NB4 (cell line): ENCODE measurements at regions not wholly inside any gene's neighbourhood (a gene's known extent, or its start where the extent isn't known, plus 50 kb on each side); places are given as distances from the start of the nearest gene placed in this dataset.

Experiments used
- DNase-seq: peaks from one replicate; pipeline ENCODE4 v3.0.0; 2010; ENCODE audit warnings: low read depth
- H3K4me3 ChIP-seq: one replicate; pipeline ENCODE4 v1.5.1; 2011; ENCODE audit warnings: mild to moderate bottlenecking, low read depth, low read length, moderate library complexity
- CTCF ChIP-seq: IDR thresholded peaks from one replicate; pipeline ENCODE4 v1.5.1; 2012; ENCODE audit warnings: low read depth, low read length
- MAX ChIP-seq: IDR thresholded peaks from 2 replicates; pipeline ENCODE4 v1.6.1; 2011; ENCODE audit warnings: low read depth, low read length
- MYC ChIP-seq: IDR thresholded peaks from 2 replicates; pipeline ENCODE4 v1.6.1; 2011; ENCODE audit warnings: low read depth, low read length
- POLR2A ChIP-seq: IDR thresholded peaks from 2 replicates; pipeline ENCODE4 v1.6.1; 2011; ENCODE audit warnings: mild to moderate bottlenecking; ENCODE audit not compliant: insufficient read length; ENCODE audit errors: extremely low read depth

GRCh38 chr5:96610747-96611146 is 51.4 kb upstream of the CAST start:
- DNase-seq, result no peak
- TF ChIP-seq MAX (no peak), POLR2A (no peak), MYC (no peak), CTCF (no peak)
- H3K4me3 ChIP-seq, result no peak overlapping the region

GRCh38 chr5:96611946-96612345 is 50.2 kb upstream of the CAST start:
- no peak for TF ChIP-seq POLR2A
- no peak for TF ChIP-seq MAX
- TF ChIP-seq CTCF, result no peak
- TF ChIP-seq MYC, result no peak
- DNase-seq, result no peak
- no peak overlapping the region for H3K4me3 ChIP-seq
